Hepatocyte (in vitro differentiated cells): ENCODE measurements at regions not wholly inside any gene's neighbourhood (a gene's known extent, or its start where the extent isn't known, plus 50 kb on each side); places are given as distances from the start of the nearest gene placed in this dataset.

ENCODE experiments used
- DNase-seq: peaks from one replicate; pipeline ENCODE4 v3.0.0-alpha.2; 2016; ENCODE audit warnings: low spot score
- H2AFZ ChIP-seq: fragments of 200-600 bp; sonication (generic); 2 replicates; pipeline ENCODE4 v1.6.0; 2016; ENCODE audit warnings: antibody characterized with exemption, mild to moderate bottlenecking
- H3K27ac ChIP-seq: fragments of 200-600 bp; sonication (generic); 2 replicates; pipeline ENCODE4 v1.5.1; 2016; ENCODE audit warnings: mild to moderate bottlenecking
- H3K27me3 ChIP-seq: fragments of 200-600 bp; sonication (generic); 2 replicates; pipeline ENCODE4 v1.6.1; 2016
- H3K36me3 ChIP-seq: fragments of 200-600 bp; sonication (generic); replicated peaks from 2 replicates; pipeline ENCODE4 v1.5.1; 2016; ENCODE audit warnings: low read depth; ENCODE audit not compliant: insufficient read depth
- H3K4me1 ChIP-seq: fragments of 200-600 bp; sonication (generic); 2 replicates; pipeline ENCODE4 v1.5.1; 2016; ENCODE audit warnings: mild to moderate bottlenecking, moderate library complexity; ENCODE audit not compliant: insufficient read depth
- H3K4me2 ChIP-seq: fragments of 200-600 bp; sonication (generic); 2 replicates; pipeline ENCODE4 v1.6.0; 2016
- H3K4me3 ChIP-seq: fragments of 200-600 bp; sonication (generic); 2 replicates; pipeline ENCODE4 v1.5.1; 2016; ENCODE audit warnings: mild to moderate bottlenecking
- H3K79me2 ChIP-seq: fragments of 200-600 bp; sonication (generic); 2 replicates; pipeline ENCODE4 v1.6.0; 2017; ENCODE audit warnings: mild to moderate bottlenecking
- H3K9me2 ChIP-seq: fragments of 200-600 bp; sonication (generic); replicated peaks from 2 replicates; pipeline ENCODE4 v1.6.0; 2017; ENCODE audit warnings: mild to moderate bottlenecking; ENCODE audit not compliant: insufficient read depth
- H3K9me3 ChIP-seq: fragments of 200-600 bp; sonication (generic); 2 replicates; pipeline ENCODE4 v1.5.1; 2016; ENCODE audit warnings: low read depth, mild to moderate bottlenecking
- H4K20me1 ChIP-seq: fragments of 200-600 bp; sonication (generic); 2 replicates; pipeline ENCODE4 v1.6.0; 2016; ENCODE audit warnings: mild to moderate bottlenecking; ENCODE audit not compliant: insufficient read depth, poor library complexity, severe bottlenecking
- EZH2 ChIP-seq: fragments of 200-600 bp; sonication (generic); IDR thresholded peaks from 2 replicates; pipeline ENCODE4 v1.6.1; 2016; ENCODE audit warnings: antibody characterized with exemption, mild to moderate bottlenecking, borderline replicate concordance
- EZH2phosphoT487 ChIP-seq: fragments of 200-600 bp; sonication (generic); IDR thresholded peaks from one replicate; pipeline ENCODE4 v1.6.1; 2018; ENCODE audit warnings: antibody characterized with exemption, mild to moderate bottlenecking, low read depth, moderate library complexity; ENCODE audit not compliant: unreplicated experiment, severe bottlenecking
- WGBS: methylation state at CpG from one replicate; pipeline ENCODE4 v1.1.6; 2016; ENCODE audit warnings: low lambda C conversion rate; ENCODE audit errors: missing lambda C conversion rate; 5-methylcytosine and 5-hydroxymethylcytosine counted together
- TF ChIP-seq, protein P1 (sequence below): fragments of 200-600 bp; sonication (generic); IDR thresholded peaks from 2 replicates; pipeline ENCODE4 v1.5.1; 2016; ENCODE audit warnings: antibody characterized with exemption, mild to moderate bottlenecking; ENCODE audit not compliant: poor library complexity

- Histone ChIP-seq H3K4me3 (no peak overlapping the region), H3K9me3 (no peaks in the 10 kb centered on the region), H2AFZ (no peak overlapping the region), H3K27me3 (no peaks in the 10 kb centered on the region), H4K20me1 (no peaks in the 10 kb centered on the region), H3K4me1 (no peaks in the 10 kb centered on the region), H3K27ac (no peak overlapping the region), H3K36me3 (no peaks in the 10 kb centered on the region), H3K9me2 (no peaks in the 10 kb centered on the region), H3K79me2 (no peaks in the 10 kb centered on the region), H3K4me2 (no peak overlapping the region)
- WGBS: 91% methylated on average over 1 of the region's 1 CpG
- no peak for DNase-seq
- TF ChIP-seq EZH2 (no peak), EZH2phosphoT487 (no peak)
- TF ChIP-seq, protein P1, sequence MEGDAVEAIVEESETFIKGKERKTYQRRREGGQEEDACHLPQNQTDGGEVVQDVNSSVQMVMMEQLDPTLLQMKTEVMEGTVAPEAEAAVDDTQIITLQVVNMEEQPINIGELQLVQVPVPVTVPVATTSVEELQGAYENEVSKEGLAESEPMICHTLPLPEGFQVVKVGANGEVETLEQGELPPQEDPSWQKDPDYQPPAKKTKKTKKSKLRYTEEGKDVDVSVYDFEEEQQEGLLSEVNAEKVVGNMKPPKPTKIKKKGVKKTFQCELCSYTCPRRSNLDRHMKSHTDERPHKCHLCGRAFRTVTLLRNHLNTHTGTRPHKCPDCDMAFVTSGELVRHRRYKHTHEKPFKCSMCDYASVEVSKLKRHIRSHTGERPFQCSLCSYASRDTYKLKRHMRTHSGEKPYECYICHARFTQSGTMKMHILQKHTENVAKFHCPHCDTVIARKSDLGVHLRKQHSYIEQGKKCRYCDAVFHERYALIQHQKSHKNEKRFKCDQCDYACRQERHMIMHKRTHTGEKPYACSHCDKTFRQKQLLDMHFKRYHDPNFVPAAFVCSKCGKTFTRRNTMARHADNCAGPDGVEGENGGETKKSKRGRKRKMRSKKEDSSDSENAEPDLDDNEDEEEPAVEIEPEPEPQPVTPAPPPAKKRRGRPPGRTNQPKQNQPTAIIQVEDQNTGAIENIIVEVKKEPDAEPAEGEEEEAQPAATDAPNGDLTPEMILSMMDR: no peak
Observed at GRCh38 chr13:68030152-68030809, 800.1 kb upstream of the PCDH9 start.

- H4K20me1 ChIP-seq: no peaks in the 10 kb centered on the region
- H3K79me2 ChIP-seq: no peaks in the 10 kb centered on the region
- H3K4me2 ChIP-seq: no peak overlapping the region
- no peak for DNase-seq
- no peak overlapping the region for H3K27ac ChIP-seq
- H3K9me3 ChIP-seq: no peaks in the 10 kb centered on the region
- H3K27me3 ChIP-seq: no peaks in the 10 kb centered on the region
- TF ChIP-seq, protein P1: no peak
- no peak for TF ChIP-seq EZH2phosphoT487
- TF ChIP-seq EZH2: no peak
- no peaks in the 10 kb centered on the region for H3K36me3 ChIP-seq
- no peaks in the 10 kb centered on the region for H3K4me1 ChIP-seq
- no peak overlapping the region for H3K4me3 ChIP-seq
- no peaks in the 10 kb centered on the region for H3K9me2 ChIP-seq
- no peak overlapping the region for H2AFZ ChIP-seq
Observed at GRCh38 chr13:68028701-68029100, 798.6 kb upstream of the PCDH9 start.

GRCh38 chr13:68027306-68027705 lies 797.2 kb upstream of the PCDH9 start:
- Histone ChIP-seq H3K4me3 (no peak overlapping the region), H2AFZ (no peak overlapping the region), H4K20me1 (no peaks in the 10 kb centered on the region), H3K27ac (no peak overlapping the region), H3K9me3 (no peaks in the 10 kb centered on the region), H3K4me1 (no peaks in the 10 kb centered on the region), H3K36me3 (no peaks in the 10 kb centered on the region), H3K79me2 (no peaks in the 10 kb centered on the region), H3K9me2 (no peaks in the 10 kb centered on the region), H3K4me2 (no peak overlapping the region), H3K27me3 (no peaks in the 10 kb centered on the region)
- WGBS: 85% methylated on average over 4 of the region's 4 CpGs
- TF ChIP-seq EZH2phosphoT487: no peak
- TF ChIP-seq EZH2: no peak
- TF ChIP-seq, protein P1: no peak
- DNase-seq: no peak

DNA sequence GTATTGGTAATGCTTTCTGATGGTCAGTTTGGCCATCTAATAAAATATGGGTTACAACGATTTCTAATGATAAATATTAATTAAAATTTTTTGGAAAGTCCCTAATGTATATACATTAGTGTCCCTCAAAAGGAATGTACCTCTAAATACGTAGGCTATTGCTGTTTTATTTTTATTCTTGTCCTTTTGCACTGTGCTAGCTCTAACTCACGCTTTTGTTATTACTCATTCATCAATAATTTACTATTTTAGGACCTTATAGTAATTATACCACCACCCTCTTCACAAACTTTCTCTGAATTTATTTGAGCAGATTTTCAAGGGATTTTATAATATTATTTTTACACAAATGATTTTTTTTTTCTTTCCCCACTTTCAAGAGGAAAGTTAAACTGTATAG lies 795.9 kb upstream of the PCDH9 start:
- H3K9me2 ChIP-seq: no peaks in the 10 kb centered on the region
- 74% methylated on average over 3 of the region's 3 CpGs for WGBS
- H4K20me1 ChIP-seq: no peaks in the 10 kb centered on the region
- H3K27ac ChIP-seq: no peak overlapping the region
- no peaks in the 10 kb centered on the region for H3K36me3 ChIP-seq
- no peaks in the 10 kb centered on the region for H3K79me2 ChIP-seq
- no peaks in the 10 kb centered on the region for H3K4me1 ChIP-seq
- no peak overlapping the region for H3K4me3 ChIP-seq
- TF ChIP-seq EZH2phosphoT487: no peak
- TF ChIP-seq EZH2: no peak
- TF ChIP-seq, protein P1: no peak
- no peak for DNase-seq
- no peaks in the 10 kb centered on the region for H3K27me3 ChIP-seq
- no peaks in the 10 kb centered on the region for H3K9me3 ChIP-seq
- no peak overlapping the region for H2AFZ ChIP-seq
- H3K4me2 ChIP-seq: no peak overlapping the region
